HCT116 (cell line): ENCODE measurements at regions not wholly inside any gene's neighbourhood (a gene's known extent, or its start where the extent isn't known, plus 50 kb on each side); places are given as distances from the start of the nearest gene placed in this dataset.

Experiments
- ATAC-seq: fragments of 200-7000 bp; cut with Tn5 transposase; 2 replicates; pipeline ENCODE4 v1.9.1; 2020; ENCODE audit warnings: mild to moderate bottlenecking, moderate library complexity
- BruUV-seq: library from RNA; stranded (reverse); fragments of 400-500 nt; replicated peaks from 2 replicates; lab custom pipeline; 2021; lab: Mats Ljungman, UMichigan
- CTCF ChIA-PET: fragments of 300-600 bp; sonication (Branson Sonifier 250); formaldehyde crosslinking; loops from one replicate; lab custom pipeline; 2021; ENCODE audit warnings: antibody characterized with exemption; lab: Charles Lee
- POLR2A ChIA-PET: fragments of 300-600, 350-600 bp; sonication (Branson Sonifier 250); formaldehyde crosslinking; loops from one replicate; lab custom pipeline; 2021; ENCODE audit warnings: antibody characterized with exemption; lab: Charles Lee
- RAD21 ChIA-PET, 2 experiments: fragments of 300-600 bp; sonication (Branson Sonifier 250); formaldehyde crosslinking; loops; one replicate each; lab custom pipeline; 2023; ENCODE audit warnings: low total read pairs in 2 of 2; ENCODE audit not compliant: uncharacterized antibody in 2 of 2, unreplicated experiment in 2 of 2, low non-redundant PET in 1 of 2; lab: Charles Lee
- DNase-seq: peaks from one replicate; pipeline ENCODE4 v3.0.0-alpha.2; 2010; ENCODE audit warnings: low read depth, low spot score
- H2AFZ ChIP-seq: fragments of 200-600 bp; shearing (Covaris generic), sonication (generic); 2 replicates; pipeline ENCODE4 v1.6.1; 2017; ENCODE audit warnings: low read depth, mixed run types, mixed read lengths, antibody characterized with exemption, low read length; ENCODE audit not compliant: poor library complexity, severe bottlenecking
- H3K27ac ChIP-seq: 2 replicates; pipeline ENCODE4 v1.5.1; 2012; ENCODE audit warnings: low read depth, low read length
- H3K27me3 ChIP-seq: fragments of 200-600 bp; sonication (generic); 2 replicates; pipeline ENCODE4 v1.6.1; 2016; ENCODE audit warnings: mixed run types, low read length, mixed read lengths; ENCODE audit not compliant: insufficient read depth
- H3K36me3 ChIP-seq, 2 experiments: fragments of 200-500 bp in 1 of 2; fragments of 200-600 bp in 1 of 2; sonication (Bioruptor generic) in 1 of 2; sonication (generic) in 1 of 2; 2 replicates each; pipeline versions ENCODE4 v1.5.1 to v1.6.1; 2014 to 2016; ENCODE audit warnings: low read length in 2 of 2, inconsistent platforms in 1 of 2, mixed read lengths in 1 of 2, mixed run types in 1 of 2; ENCODE audit not compliant: insufficient read depth in 2 of 2, control insufficient read depth in 1 of 2
- H3K4me1 ChIP-seq, 2 experiments: fragments of 200-600 bp in 1 of 2; sonication (generic) in 1 of 2; 2 replicates each; pipeline versions ENCODE4 v1.5.1 to v1.6.1; 2012 to 2017; ENCODE audit warnings: low read length in 2 of 2, inconsistent platforms in 1 of 2, mild to moderate bottlenecking in 1 of 2, mixed read lengths in 1 of 2, mixed run types in 1 of 2, moderate library complexity in 1 of 2; ENCODE audit not compliant: insufficient read depth in 2 of 2, control insufficient read depth in 1 of 2
- H3K4me2 ChIP-seq: fragments of 200-600 bp; sonication (generic); 2 replicates; pipeline ENCODE4 v1.6.1; 2017; ENCODE audit warnings: mixed run types, low read length, mixed read lengths
- H3K4me3 ChIP-seq, 2 experiments: fragments of 200-600 bp in 1 of 2; sonication (generic) in 1 of 2; replicated peaks in 1 of 2; 2 replicates each; pipeline ENCODE4 v1.5.1; 2011 to 2016; ENCODE audit warnings: low read length in 2 of 2, control low read depth in 1 of 2, low read depth in 1 of 2, mild to moderate bottlenecking in 1 of 2, mixed read lengths in 1 of 2, mixed run types in 1 of 2
- H3K79me2 ChIP-seq: fragments of 200-600 bp; sonication (generic); 2 replicates; pipeline ENCODE4 v1.6.1; 2017; ENCODE audit warnings: mild to moderate bottlenecking, mixed run types, low read length, moderate library complexity, mixed read lengths; ENCODE audit not compliant: insufficient read depth
- H3K9ac ChIP-seq: fragments of 200-600 bp; sonication (generic); 2 replicates; pipeline ENCODE4 v1.6.1; 2016; ENCODE audit warnings: low read length, mixed read lengths
- H3K9me2 ChIP-seq: fragments of 200-600 bp; sonication (generic), shearing (Covaris generic); 2 replicates; pipeline ENCODE4 v1.6.1; 2017; ENCODE audit warnings: mixed run types, mild to moderate bottlenecking, moderate library complexity; ENCODE audit not compliant: insufficient read depth
- H3K9me3 ChIP-seq, 2 experiments: fragments of 200-500 bp in 1 of 2; fragments of 200-600 bp in 1 of 2; sonication (Bioruptor generic) in 1 of 2; sonication (generic) in 1 of 2; 2 replicates each; pipeline ENCODE4 v1.6.1; 2014 to 2017; ENCODE audit warnings: low read length in 2 of 2, mixed read lengths in 2 of 2, inconsistent platforms in 1 of 2, low read depth in 1 of 2, mild to moderate bottlenecking in 1 of 2, mixed run types in 1 of 2, moderate library complexity in 1 of 2; ENCODE audit not compliant: control insufficient read depth in 1 of 2, insufficient read depth in 1 of 2
- H4K20me1 ChIP-seq: fragments of 200-600 bp; sonication (generic), shearing (Covaris generic); 2 replicates; pipeline ENCODE4 v1.6.1; 2017; ENCODE audit warnings: mixed run types, mild to moderate bottlenecking, moderate library complexity; ENCODE audit not compliant: insufficient read depth
- CBX3 ChIP-seq: IDR thresholded peaks from 2 replicates; pipeline ENCODE4 v1.6.1; 2012; ENCODE audit warnings: low read depth
- EGR1 ChIP-seq: IDR thresholded peaks from 2 replicates; pipeline ENCODE4 v1.6.1; 2012; ENCODE audit warnings: low read depth
- ELF1 ChIP-seq: IDR thresholded peaks from 2 replicates; pipeline ENCODE4 v1.6.1; 2012; ENCODE audit warnings: low read depth, borderline replicate concordance
- FOSL1 ChIP-seq: IDR thresholded peaks from 2 replicates; pipeline ENCODE4 v1.6.1; 2012; ENCODE audit warnings: low read depth
- POLR2A ChIP-seq: IDR thresholded peaks from 2 replicates; pipeline ENCODE4 v1.7.0; 2011; ENCODE audit warnings: borderline replicate concordance; ENCODE audit not compliant: insufficient read depth, insufficient read length; ENCODE audit errors: extremely low read depth
- REST ChIP-seq: IDR thresholded peaks from 2 replicates; pipeline ENCODE4 v1.6.1; 2012; ENCODE audit warnings: low read depth
- SRF ChIP-seq: IDR thresholded peaks from 2 replicates; pipeline ENCODE4 v1.6.1; 2012; ENCODE audit warnings: low read depth
- TCF7L2 ChIP-seq: IDR thresholded peaks from 2 replicates; pipeline ENCODE4 v1.7.0; 2011; ENCODE audit warnings: borderline replicate concordance, inconsistent platforms; ENCODE audit not compliant: insufficient read depth, insufficient read length; ENCODE audit errors: extremely low read depth
- ZNF274 ChIP-seq: fragments of 200-500 bp; sonication (Bioruptor generic); IDR thresholded peaks from 2 replicates; pipeline ENCODE4 v1.6.1; 2014; ENCODE audit warnings: mild to moderate bottlenecking, low read depth, low read length, inconsistent platforms
- intact Hi-C: fragments of 100-400 bp; cut with micrococcal nuclease; formaldehyde crosslinking; loops from 2 replicates; pipeline ENCODE4 v1.10.0; 2022
- TF ChIP-seq, protein P1 (sequence below): IDR thresholded peaks from 2 replicates; pipeline ENCODE4 v1.6.1; 2011; ENCODE audit warnings: mild to moderate bottlenecking, low read length, moderate library complexity; ENCODE audit not compliant: insufficient replicate concordance; ENCODE audit errors: extremely low read depth

GRCh38 chr16:76195056-76195455 is 82.1 kb upstream of the CNTNAP4 start (continued):
- no peak for TF ChIP-seq TCF7L2
- TF ChIP-seq, all 23 proteins: peak for 0

GRCh38 chr16:76195648-76196047 is 81.6 kb upstream of the CNTNAP4 start:
- H3K79me2 ChIP-seq, result no peaks in the 10 kb centered on the region
- no peak overlapping the region for H3K4me2 ChIP-seq
- no peak for ATAC-seq
- no peaks in the 10 kb centered on the region for H3K9me3 ChIP-seq
- TF ChIP-seq REST, result no peak
- no peak for TF ChIP-seq FOSL1
- no peak for TF ChIP-seq SRF
- no peak for TF ChIP-seq EGR1
- TF ChIP-seq POLR2A, result no peak
- TF ChIP-seq, protein P1, sequence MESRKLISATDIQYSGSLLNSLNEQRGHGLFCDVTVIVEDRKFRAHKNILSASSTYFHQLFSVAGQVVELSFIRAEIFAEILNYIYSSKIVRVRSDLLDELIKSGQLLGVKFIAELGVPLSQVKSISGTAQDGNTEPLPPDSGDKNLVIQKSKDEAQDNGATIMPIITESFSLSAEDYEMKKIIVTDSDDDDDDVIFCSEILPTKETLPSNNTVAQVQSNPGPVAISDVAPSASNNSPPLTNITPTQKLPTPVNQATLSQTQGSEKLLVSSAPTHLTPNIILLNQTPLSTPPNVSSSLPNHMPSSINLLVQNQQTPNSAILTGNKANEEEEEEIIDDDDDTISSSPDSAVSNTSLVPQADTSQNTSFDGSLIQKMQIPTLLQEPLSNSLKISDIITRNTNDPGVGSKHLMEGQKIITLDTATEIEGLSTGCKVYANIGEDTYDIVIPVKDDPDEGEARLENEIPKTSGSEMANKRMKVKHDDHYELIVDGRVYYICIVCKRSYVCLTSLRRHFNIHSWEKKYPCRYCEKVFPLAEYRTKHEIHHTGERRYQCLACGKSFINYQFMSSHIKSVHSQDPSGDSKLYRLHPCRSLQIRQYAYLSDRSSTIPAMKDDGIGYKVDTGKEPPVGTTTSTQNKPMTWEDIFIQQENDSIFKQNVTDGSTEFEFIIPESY, result no peak
- TF ChIP-seq CBX3, result no peak
- no peak for TF ChIP-seq ZNF274
- no peak for TF ChIP-seq ELF1
- H2AFZ ChIP-seq, result no peak overlapping the region
- intact Hi-C loops, result no loop called here
- no peak overlapping the region for H3K9ac ChIP-seq
- POLR2A ChIA-PET, result no interaction called here
- no TSS peak for BruUV-seq
- no peaks in the 10 kb centered on the region for H4K20me1 ChIP-seq
- CTCF ChIA-PET, result no interaction called here
- RAD21 ChIA-PET, result no interaction called here
- H3K4me3 ChIP-seq, result no peak overlapping the region
- H3K27me3 ChIP-seq, result no peaks in the 10 kb centered on the region
- no peaks in the 10 kb centered on the region for H3K9me2 ChIP-seq
- DNase-seq, result no peak
- no peaks in the 10 kb centered on the region for H3K4me1 ChIP-seq
- no peaks in the 10 kb centered on the region for H3K36me3 ChIP-seq
- H3K27ac ChIP-seq, result no peak overlapping the region
